ENCODE measurements at regions not wholly inside any gene's neighbourhood (a gene's known extent, or its start where the extent isn't known, plus 50 kb on each side); places are given as distances from the start of the nearest gene placed in this dataset.

DNA sequence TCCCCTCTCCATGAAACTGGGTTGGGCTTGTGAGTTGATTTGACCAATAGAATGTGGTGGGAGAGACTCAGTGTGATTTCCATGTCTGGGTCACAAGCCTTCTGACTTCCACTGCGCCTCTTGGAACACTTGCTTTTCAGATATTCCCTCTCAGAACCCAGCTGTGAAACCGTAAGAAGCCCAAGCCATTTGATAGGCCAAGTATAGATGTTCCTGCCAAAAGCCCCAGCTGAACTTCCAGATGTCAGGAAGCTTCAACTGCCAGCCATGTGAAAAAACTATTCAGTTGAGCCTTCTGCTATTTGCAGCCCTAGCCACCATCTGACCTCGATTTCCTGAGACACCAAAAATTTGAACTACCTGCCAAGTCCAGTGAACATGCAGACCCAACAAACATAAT lies 387.8 kb upstream of the GJE1 start:
- TF ChIP-seq, protein P1, sequence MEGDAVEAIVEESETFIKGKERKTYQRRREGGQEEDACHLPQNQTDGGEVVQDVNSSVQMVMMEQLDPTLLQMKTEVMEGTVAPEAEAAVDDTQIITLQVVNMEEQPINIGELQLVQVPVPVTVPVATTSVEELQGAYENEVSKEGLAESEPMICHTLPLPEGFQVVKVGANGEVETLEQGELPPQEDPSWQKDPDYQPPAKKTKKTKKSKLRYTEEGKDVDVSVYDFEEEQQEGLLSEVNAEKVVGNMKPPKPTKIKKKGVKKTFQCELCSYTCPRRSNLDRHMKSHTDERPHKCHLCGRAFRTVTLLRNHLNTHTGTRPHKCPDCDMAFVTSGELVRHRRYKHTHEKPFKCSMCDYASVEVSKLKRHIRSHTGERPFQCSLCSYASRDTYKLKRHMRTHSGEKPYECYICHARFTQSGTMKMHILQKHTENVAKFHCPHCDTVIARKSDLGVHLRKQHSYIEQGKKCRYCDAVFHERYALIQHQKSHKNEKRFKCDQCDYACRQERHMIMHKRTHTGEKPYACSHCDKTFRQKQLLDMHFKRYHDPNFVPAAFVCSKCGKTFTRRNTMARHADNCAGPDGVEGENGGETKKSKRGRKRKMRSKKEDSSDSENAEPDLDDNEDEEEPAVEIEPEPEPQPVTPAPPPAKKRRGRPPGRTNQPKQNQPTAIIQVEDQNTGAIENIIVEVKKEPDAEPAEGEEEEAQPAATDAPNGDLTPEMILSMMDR (IDR thresholded peaks at IDR 0.05): no peak
- TF ChIP-seq POLR2A (IDR thresholded peaks at IDR 0.05): no peak

Data from heart left ventricle (tissue), 13 donors.